ENCODE measurements at regions not wholly inside any gene's neighbourhood (a gene's known extent, or its start where the extent isn't known, plus 50 kb on each side); places are given as distances from the start of the nearest gene placed in this dataset.

DNA sequence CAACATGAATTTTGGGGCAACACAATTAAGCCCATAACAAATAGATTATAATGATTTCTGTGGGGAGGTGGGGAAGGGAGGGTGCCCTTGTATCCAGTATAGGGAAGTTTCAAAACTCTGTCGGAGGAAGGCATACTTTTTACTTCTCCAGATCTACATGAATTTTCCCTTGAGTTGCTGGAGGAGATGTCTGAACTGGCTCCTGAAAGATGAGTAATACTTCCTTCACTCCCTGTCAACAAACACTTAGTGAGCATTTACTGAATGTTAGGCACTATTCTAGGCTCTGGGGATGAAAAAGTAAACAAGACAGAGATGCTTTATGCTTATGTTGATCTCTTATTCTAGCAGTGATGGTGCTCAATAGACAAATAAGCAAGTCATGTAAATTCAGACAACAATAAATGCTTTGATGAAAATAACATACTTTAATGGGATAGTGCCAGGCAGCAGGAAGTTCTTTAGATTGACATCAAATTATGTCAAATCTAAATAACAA is 197.9 kb upstream of the ANKH start:
- TF ChIP-seq ZNF274 (IDR thresholded peaks at IDR 0.05; ENCODE audit: low read depth, low read length): no peak
- H3K4me3 ChIP-seq (ENCODE audit: low read length): no peak overlapping the region

DNA sequence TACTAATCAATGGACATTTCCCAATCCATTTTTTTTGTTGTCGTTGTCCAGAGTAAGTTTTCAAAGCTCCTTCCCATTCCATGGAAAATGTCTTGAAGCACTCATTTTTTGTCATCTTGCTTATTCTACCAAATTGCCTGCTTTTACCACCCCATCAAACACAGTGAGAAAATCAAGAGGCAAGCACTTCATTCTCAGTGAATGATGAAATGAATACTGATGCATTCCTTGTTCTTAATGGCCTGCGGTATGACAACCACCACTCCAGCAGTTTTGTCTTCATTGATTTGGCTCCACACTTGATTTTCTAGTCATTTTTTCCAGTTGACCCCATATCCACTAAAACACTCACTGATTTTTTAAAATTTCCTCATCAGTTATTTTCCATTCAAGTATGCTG is 193.5 kb upstream of the ANKH start:
- no peak for TF ChIP-seq ZNF274 (IDR thresholded peaks at IDR 0.05; ENCODE audit: low read depth, low read length)

DNA sequence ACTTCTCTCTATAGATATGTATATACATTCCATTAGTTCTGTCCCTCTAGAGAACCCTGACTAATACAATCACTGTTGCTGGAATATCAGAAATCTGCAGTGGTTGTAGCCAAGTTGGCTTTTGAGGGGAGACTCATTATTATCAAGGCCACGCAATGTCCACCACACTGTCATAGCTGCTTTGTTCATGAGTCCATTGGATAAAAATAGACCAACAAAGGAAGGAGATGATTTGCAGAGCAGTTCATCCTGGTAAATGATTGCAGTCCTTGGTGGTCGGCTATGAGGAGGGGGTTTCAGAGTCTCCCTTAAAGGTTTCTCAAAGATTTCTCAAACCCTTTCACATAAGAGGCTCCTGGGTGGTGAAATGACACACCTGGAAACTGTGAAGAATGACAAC is 192.8 kb upstream of the ANKH start:
- TF ChIP-seq ZNF274 (IDR thresholded peaks at IDR 0.05; ENCODE audit: low read depth, low read length): no peak

More for the DNA sequence above, 193.5 kb upstream of the ANKH start:
- H3K4me3 ChIP-seq (ENCODE audit: low read length): no peak overlapping the region

DNA sequence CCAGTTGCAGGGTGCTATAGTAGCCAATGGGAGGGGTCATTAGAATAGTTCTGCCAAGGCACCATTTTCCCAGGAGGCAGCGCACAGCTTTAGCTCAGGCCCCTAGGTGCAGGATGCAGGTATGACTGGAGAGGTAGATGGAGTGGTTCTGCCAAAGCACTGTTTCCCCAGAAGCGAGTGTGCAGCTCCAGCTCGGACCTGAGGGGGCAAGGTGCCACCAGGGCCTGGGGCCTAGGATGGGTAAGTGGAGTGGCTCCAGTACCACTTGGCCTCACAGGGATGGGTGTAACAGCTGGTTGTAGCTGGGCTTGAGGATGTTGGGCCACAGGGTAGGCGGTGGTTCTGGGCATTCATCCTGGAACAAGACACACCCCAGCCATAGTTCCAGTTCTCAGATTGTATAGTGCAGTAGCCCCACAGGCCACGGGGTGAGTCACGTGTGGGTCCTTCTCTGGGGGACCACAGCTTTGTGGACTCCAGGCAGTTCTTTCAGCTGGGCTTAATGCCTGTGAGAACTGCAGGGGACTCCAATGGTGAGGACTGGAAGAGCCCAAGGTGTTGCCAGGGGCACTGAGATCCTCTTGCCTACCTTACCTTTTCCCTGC is 185.5 kb upstream of the ANKH start:
- TF ChIP-seq ZNF274 (IDR thresholded peaks at IDR 0.05; ENCODE audit: low read depth, low read length): no peak
- H3K4me3 ChIP-seq (ENCODE audit: low read length): no peak overlapping the region

More for the DNA sequence above, 192.8 kb upstream of the ANKH start:
- H3K4me3 ChIP-seq (ENCODE audit: low read length): no peak overlapping the region

DNA sequence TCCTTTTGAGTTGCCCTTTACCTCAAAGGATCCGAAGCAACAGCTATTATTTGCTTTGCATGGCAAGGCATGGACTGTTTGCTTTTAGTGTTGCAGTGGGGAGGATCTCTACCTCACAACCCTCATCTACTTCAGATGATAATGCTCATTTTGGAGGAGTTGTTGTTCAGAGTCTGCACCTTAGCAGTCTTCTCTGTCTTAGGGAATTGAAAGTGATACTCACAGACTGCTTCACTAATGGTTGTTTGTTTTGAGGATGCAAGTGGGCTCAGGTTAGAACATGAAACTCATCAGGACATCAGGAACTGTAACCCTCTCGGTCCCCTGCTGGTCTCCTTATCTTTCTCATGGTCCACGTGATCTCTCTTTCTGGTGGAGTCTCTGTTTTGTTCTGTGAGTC is 172.9 kb upstream of the ANKH start:
- TF ChIP-seq ZNF274 (IDR thresholded peaks at IDR 0.05; ENCODE audit: low read depth, low read length): no peak
- H3K4me3 ChIP-seq (ENCODE audit: low read length): no peak overlapping the region

DNA sequence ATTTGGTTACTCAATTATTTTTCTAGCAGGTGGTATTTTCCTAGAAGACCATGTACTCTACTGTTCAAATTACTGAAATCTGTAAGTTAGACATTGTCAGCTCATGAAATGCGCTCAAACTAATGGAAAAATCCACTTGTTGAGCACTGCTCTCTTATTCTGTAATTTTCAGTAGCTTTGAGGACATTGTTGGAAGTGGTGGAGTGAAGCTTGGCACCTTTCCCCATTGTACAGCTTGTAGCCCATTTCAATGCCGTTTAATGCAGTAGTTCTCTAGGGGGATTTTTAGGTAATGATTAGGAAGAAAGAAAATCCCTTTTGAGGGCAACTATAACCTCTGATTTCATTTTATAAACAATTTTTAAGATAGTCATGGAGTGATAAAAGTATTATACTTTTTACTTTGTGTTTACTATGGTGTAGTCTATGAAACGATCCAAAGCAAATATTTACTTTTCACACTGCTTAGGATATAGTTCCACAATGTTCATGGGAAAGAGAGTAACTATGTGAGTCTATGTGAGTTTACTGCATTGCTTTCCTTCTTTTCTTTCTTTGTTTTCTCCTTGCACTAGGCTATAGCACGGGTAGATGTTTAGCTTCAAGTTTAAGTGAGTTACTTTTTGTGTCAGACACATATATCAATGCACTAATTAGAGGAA is 165.8 kb upstream of the ANKH start:
- TF ChIP-seq ZNF274 (IDR thresholded peaks at IDR 0.05; ENCODE audit: low read depth, low read length): no peak
- no peak overlapping the region for H3K4me3 ChIP-seq (ENCODE audit: low read length)

DNA sequence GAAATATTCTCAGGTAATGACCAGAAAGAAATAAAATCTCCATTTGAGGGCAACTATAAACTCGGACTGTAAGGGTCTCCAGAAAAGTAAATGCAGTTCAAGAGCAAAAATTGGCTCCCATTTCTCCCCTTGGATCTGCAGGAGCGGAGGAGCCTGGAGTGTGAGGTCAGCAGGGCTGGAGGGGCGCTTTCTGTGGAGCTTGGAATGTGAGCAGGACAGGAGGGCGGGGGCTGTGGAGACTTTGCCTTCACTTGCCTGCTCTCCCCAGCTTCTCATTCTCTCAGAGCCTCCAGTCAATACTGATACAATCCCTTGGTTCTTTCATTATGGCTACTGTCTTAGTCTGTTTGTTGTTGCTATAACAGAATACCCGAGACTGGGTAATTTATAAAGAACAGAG is 162.8 kb upstream of the ANKH start:
- no peak for TF ChIP-seq ZNF274 (IDR thresholded peaks at IDR 0.05; ENCODE audit: low read depth, low read length)
- no peak overlapping the region for H3K4me3 ChIP-seq (ENCODE audit: low read length)

DNA sequence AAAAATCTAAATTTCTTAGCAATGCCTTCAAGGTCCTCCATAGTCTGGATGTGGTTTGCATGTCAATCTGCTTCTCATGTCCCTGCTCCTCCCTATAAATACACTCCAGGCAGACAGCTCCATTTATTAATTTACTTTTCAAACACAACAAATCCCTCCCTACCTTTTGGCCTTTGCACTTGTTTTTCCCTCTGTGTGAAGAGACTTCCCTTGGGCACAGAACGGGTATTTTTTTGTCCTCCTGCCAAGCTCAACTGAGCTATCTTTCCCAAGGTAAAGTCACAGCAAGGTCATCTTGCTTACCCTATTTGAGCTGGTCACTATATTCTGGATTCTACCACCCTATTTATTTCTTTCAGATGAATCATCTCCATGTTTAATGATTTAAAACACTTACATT is 159.6 kb upstream of the ANKH start:
- no peak for TF ChIP-seq ZNF274 (IDR thresholded peaks at IDR 0.05; ENCODE audit: low read depth, low read length)
- no peak overlapping the region for H3K4me3 ChIP-seq (ENCODE audit: low read length)

DNA sequence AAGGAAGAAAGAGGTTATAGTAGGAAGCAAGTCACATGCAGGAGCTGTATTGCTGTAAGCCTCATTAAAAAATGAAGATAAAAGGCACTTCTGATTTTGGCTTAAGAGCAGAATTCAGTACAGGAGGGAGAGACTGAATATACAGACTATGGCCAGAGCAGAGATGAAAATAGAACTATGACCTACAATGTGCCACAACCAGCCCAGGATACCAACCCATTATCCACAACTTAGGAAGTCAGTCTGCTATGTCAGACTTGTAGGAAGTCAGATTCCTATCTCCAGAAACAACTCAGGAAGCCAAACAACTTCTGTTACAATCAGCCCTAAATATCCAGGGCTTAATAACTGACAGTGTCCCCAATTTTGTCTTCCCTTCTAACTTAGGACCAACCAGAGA is 156.2 kb upstream of the ANKH start:
- TF ChIP-seq ZNF274 (IDR thresholded peaks at IDR 0.05; ENCODE audit: low read depth, low read length): no peak
- no peak overlapping the region for H3K4me3 ChIP-seq (ENCODE audit: low read length)

DNA sequence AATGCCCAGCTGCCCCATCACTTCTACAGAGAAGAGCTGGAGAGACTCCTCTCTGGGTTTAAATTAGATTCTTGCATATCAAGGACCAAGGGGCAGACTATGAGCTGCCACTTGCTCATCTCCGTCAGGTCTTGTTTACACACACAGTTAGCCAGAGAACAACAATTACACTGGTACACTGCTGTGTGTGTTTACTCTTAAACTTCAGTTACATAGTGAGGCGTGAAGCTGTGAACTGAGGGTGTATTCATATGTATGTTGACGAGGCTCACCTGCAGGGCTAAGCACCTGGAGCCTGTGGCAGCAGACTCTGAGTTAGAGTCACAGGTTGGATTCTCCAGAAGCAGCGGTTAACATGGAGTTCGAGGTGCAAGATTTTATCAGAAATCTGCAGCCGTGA is 155.4 kb upstream of the ANKH start:
- H3K4me3 ChIP-seq (ENCODE audit: low read length): no peak overlapping the region
- TF ChIP-seq ZNF274 (IDR thresholded peaks at IDR 0.05; ENCODE audit: low read depth, low read length): no peak

DNA sequence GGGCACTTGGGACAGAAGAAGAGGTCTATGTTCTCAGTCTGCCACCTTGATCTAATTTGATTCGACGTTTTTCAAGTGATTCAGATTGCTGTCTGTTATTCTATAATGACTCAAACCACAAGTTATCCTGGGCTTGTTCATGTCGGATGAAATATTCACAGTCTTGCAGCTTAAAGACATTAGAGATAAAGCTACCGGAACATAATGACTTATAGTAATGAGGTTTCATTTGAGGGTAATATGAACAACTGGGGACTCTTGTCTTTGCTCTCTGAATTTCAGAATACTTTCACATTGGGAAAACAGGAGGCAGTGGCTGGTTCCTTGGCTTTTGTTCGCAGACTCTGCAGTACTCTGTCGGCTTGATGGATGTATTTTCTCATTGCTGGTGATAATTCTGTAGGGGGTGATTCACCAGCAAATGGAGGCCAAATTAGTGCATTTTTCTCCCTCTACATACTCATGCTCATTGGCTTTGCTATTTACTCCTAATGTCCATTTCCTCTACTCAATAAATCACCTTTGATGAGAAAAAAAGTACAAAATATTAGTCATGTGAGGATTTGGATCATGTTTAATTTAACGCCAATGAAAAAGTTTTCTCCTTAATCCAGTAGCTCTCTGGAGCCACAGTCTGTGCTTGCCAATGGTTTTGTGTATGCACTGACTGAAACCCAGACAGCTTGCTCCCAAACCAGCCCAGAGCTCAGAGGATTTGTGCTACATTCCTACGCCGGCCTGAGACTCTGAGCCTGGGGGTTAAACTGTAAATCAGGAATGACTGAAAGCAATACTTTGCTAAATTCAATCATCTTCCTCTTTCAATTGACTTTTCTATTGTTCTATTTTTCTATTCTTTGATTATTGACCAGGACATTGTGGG is 154.7 kb upstream of the ANKH start:
- TF ChIP-seq ZNF274 (IDR thresholded peaks at IDR 0.05; ENCODE audit: low read depth, low read length): no peak
- H3K4me3 ChIP-seq (ENCODE audit: low read length): no peak overlapping the region

DNA sequence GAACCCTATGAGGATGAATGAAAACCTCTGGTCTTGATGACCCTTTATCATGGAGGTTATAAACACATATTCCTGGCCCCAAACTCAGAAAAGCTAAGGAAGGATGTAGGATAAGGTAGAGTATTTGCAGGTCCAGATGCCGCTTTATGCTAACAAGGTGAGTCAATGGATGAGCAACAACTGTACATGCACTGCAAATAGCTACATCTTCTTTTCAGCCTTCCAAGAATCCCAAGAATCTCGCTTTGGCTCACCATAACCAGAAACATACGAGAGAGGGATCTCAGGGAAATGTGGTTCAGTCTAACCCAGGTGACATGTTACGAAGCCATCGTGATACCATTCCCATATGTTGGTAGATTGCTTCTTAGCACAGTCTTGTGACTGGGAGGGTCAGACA is 152.3 kb upstream of the ANKH start:
- H3K4me3 ChIP-seq (ENCODE audit: low read length): no peak overlapping the region
- no peak for TF ChIP-seq ZNF274 (IDR thresholded peaks at IDR 0.05; ENCODE audit: low read depth, low read length)

DNA sequence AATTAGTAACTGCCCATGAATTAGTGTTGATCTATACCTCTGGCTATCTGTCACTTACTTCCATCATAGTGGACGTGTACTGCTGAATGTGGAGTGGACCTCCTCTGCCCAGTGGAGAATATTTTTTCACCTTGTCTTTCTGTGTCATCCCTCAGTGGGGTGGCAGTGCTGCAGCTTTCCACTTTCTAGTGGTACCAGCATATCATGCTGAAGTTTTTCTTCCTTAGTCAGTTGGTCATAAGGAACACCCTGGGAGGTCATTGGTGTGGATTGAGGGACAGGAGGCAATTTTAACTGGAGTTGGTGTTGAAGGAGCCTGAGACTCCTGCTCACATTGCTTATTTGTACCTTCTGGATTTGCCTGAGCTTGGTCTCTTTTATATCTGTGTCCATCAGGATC is 151.7 kb upstream of the ANKH start:
- no peak for TF ChIP-seq ZNF274 (IDR thresholded peaks at IDR 0.05; ENCODE audit: low read depth, low read length)
- H3K4me3 ChIP-seq (ENCODE audit: low read length): no peak overlapping the region

DNA sequence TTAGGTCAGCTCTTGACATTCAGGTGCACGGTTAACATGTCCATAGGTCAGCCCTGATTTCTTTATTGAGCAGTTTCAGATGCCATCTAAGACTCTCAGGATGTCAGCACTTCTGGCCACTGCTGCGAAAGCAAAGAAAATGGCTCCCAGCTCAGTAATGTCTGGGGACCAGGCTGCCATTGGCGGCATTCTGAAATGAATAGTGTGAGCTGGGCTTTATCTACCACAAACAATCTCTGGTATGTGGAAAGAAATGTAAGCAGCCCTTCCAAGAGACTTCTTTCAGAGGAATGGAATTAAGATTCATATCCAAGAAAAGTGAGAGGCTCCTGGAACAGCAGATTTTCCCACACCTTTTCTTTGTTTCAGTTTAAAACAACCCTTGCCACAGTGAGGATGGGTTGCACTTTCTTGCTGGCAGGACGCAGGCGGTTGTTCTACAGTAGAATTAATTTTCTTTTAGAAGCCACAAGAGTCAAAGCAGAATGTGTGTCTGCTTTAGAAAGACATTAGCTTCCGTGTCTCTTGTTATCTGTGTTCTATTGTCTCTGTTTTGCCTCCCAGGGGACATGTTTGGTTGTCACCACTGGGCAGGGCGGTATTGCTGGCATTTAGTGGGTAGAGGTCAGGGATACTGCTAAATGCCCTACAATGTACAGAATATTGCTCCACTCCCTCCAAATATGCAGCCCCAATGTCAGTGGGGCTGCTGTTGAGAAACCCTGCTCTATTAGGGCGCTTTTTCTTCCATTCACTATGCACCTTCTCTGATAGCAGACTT is 149.9 kb upstream of the ANKH start:
- no peak for TF ChIP-seq ZNF274 (IDR thresholded peaks at IDR 0.05; ENCODE audit: low read depth, low read length)

More for the DNA sequence above, 149.9 kb upstream of the ANKH start:
- H3K4me3 ChIP-seq (ENCODE audit: low read length): no peak overlapping the region
